Upper lobe of left lung (tissue), 4 donors: ENCODE measurements at regions not wholly inside any gene's neighbourhood (a gene's known extent, or its start where the extent isn't known, plus 50 kb on each side); places are given as distances from the start of the nearest gene placed in this dataset.

Experiments used
- EP300 ChIP-seq, 4 donors: sonication (generic); formaldehyde crosslinking; IDR thresholded peaks; one replicate each; pipeline ENCODE4 v1.5.1; 2017; ENCODE audit warnings: antibody characterized with exemption in 4 of 4, control low read depth in 2 of 4
- POLR2A ChIP-seq, 4 donors: fragments of 450-650 bp; IDR thresholded peaks; one replicate each; pipeline ENCODE4 v1.5.1; 2016 to 2017; ENCODE audit warnings: antibody characterized with exemption in 4 of 4, mild to moderate bottlenecking in 2 of 4
- POLR2AphosphoS5 ChIP-seq, 2 donors: sonication (generic); formaldehyde crosslinking; IDR thresholded peaks; one replicate each; pipeline ENCODE4 v1.5.1; 2017; ENCODE audit warnings: antibody characterized with exemption in 2 of 2
- TF ChIP-seq, protein P1 (sequence below), 6 experiments: fragments of 450-650 bp in 4 of 6; fragments of 200-600 bp in 2 of 6; sonication (generic) in 2 of 6; IDR thresholded peaks; one replicate each; pipeline ENCODE4 v1.5.1; 2016 to 2019; ENCODE audit warnings: antibody characterized with exemption in 6 of 6

DNA sequence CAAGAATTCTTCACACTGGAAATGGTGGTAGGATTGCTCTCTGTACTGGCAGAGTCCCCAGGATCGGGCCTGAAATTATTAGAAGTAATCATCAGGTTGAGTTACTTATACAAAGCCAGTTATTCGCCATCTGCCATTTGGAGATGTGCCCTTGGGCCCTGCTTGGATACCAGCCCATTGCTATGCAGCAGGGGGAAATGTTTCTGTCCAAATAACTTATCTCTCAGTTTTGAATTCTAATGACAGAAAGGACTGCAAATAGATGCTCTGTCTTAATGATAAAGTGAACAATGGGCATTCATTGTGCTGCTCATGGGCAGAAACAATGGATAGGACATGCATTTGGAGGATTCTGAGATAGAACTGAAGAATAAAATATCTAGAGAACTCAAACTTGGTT, 139.1 kb upstream of the PELI2 start:
- TF ChIP-seq, protein P1, sequence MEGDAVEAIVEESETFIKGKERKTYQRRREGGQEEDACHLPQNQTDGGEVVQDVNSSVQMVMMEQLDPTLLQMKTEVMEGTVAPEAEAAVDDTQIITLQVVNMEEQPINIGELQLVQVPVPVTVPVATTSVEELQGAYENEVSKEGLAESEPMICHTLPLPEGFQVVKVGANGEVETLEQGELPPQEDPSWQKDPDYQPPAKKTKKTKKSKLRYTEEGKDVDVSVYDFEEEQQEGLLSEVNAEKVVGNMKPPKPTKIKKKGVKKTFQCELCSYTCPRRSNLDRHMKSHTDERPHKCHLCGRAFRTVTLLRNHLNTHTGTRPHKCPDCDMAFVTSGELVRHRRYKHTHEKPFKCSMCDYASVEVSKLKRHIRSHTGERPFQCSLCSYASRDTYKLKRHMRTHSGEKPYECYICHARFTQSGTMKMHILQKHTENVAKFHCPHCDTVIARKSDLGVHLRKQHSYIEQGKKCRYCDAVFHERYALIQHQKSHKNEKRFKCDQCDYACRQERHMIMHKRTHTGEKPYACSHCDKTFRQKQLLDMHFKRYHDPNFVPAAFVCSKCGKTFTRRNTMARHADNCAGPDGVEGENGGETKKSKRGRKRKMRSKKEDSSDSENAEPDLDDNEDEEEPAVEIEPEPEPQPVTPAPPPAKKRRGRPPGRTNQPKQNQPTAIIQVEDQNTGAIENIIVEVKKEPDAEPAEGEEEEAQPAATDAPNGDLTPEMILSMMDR (IDR thresholded peaks at IDR 0.05) = no peak
- no peak for TF ChIP-seq POLR2A (IDR thresholded peaks at IDR 0.05)
- no peak for TF ChIP-seq POLR2AphosphoS5 (IDR thresholded peaks at IDR 0.05)
- TF ChIP-seq EP300 (IDR thresholded peaks at IDR 0.05) = no peak
